Gastroesophageal sphincter (tissue), 3 donors: ENCODE measurements at regions not wholly inside any gene's neighbourhood (a gene's known extent, or its start where the extent isn't known, plus 50 kb on each side); places are given as distances from the start of the nearest gene placed in this dataset.

Source experiments
- CTCF ChIP-seq, 4 experiments: fragments of 200-600 bp in 2 of 4; fragments of 450-650 bp in 2 of 4; sonication (generic) in 1 of 4; IDR thresholded peaks; one replicate each; pipeline ENCODE4 v1.5.1; 2017 to 2019; ENCODE audit warnings: antibody characterized with exemption in 4 of 4, mild to moderate bottlenecking in 2 of 4, moderate library complexity in 2 of 4
- EP300 ChIP-seq: sonication (generic); formaldehyde crosslinking; IDR thresholded peaks from one replicate; pipeline ENCODE4 v1.6.1; 2017; ENCODE audit warnings: antibody characterized with exemption, mild to moderate bottlenecking
- POLR2A ChIP-seq, 2 donors: fragments of 450-650 bp; IDR thresholded peaks; one replicate each; pipeline ENCODE4 v1.6.1; 2017; ENCODE audit warnings: antibody characterized with exemption in 2 of 2, mild to moderate bottlenecking in 2 of 2, moderate library complexity in 1 of 2
- POLR2AphosphoS5 ChIP-seq: sonication (generic); formaldehyde crosslinking; IDR thresholded peaks from one replicate; pipeline ENCODE4 v1.6.1; 2017; ENCODE audit warnings: antibody characterized with exemption

GRCh38 chr14:53325176-53325806 lies 172.2 kb upstream of the DDHD1 start:
- no peak for TF ChIP-seq POLR2A (IDR thresholded peaks at IDR 0.05)
- no peak for TF ChIP-seq EP300
- TF ChIP-seq CTCF (IDR thresholded peaks at IDR 0.05) = peak in 1 of 4 experiments; percentile 46
- no peak for TF ChIP-seq POLR2AphosphoS5
